ENCODE measurements at regions not wholly inside any gene's neighbourhood (a gene's known extent, or its start where the extent isn't known, plus 50 kb on each side); places are given as distances from the start of the nearest gene placed in this dataset.
"Not testable (repeated sequence)": the region's sequence is repeated elsewhere in the genome, so short reads cannot be mapped to it uniquely, and the experiment has no call there.

GRCh38 chr9:108762348-108763055 is 93.3 kb downstream of the ACTL7B start:
- DNase-seq: no peak

- peak; percentile 23 for DNase-seq
Measured at GRCh38 chr9:108761655-108762347, 94.0 kb downstream of the ACTL7B start.

- no peak for DNase-seq
Measured at GRCh38 chr9:108760841-108761240, 94.9 kb downstream of the ACTL7B start.

GRCh38 chr9:108759835-108760234 is 96.0 kb downstream of the ACTL7B start:
- no peak for DNase-seq

- no peak for DNase-seq
Measured at GRCh38 chr9:108759399-108759798, 96.4 kb downstream of the ACTL7B start.

GRCh38 chr9:108756746-108757490 is 98.9 kb downstream of the ACTL7B start:
- DNase-seq: no peak

- no peak for DNase-seq
Measured at GRCh38 chr9:108755979-108756378, 99.8 kb downstream of the ACTL7B start.

GRCh38 chr9:108751369-108751768 is 104.4 kb downstream of the ACTL7B start:
- DNase-seq: no peak

- DNase-seq: no peak
Measured at GRCh38 chr9:108750661-108751215, 105.0 kb downstream of the ACTL7B start.

- DNase-seq: no peak
Measured at GRCh38 chr9:108748776-108749175, 107.0 kb downstream of the ACTL7B start.

GRCh38 chr9:108746864-108747263 is 108.9 kb downstream of the ACTL7B start:
- no peak for DNase-seq

- DNase-seq: no peak
Measured at GRCh38 chr9:108746001-108746400, 109.8 kb downstream of the ACTL7B start.

- no peak for DNase-seq
Measured at GRCh38 chr9:108744641-108745040, 111.1 kb downstream of the ACTL7B start.

- no peak for DNase-seq
Measured at GRCh38 chr9:108743901-108744371, 111.8 kb downstream of the ACTL7B start.

GRCh38 chr9:108743416-108743815 is 112.4 kb downstream of the ACTL7B start:
- DNase-seq: no peak

GRCh38 chr9:108742191-108742590 is 113.6 kb downstream of the ACTL7B start:
- DNase-seq: no peak

- not testable (repeated sequence) for DNase-seq
Measured at GRCh38 chr9:108731292-108731691, 124.5 kb downstream of the ACTL7B start.

GRCh38 chr9:108727580-108728111 is 128.1 kb downstream of the ACTL7B start:
- no peak for DNase-seq

GRCh38 chr9:108724652-108725051 is 131.1 kb downstream of the ACTL7B start:
- no peak for DNase-seq

- DNase-seq: no peak
Measured at GRCh38 chr9:108724122-108724521, 131.7 kb downstream of the ACTL7B start.

GRCh38 chr9:108722396-108722795 is 133.4 kb downstream of the ACTL7B start:
- no peak for DNase-seq

- DNase-seq: no peak
Measured at GRCh38 chr9:108720191-108720642, 135.6 kb downstream of the ACTL7B start.

GRCh38 chr9:108710424-108710823 is 145.4 kb downstream of the ACTL7B start:
- no peak for DNase-seq

Data from CD4-positive, alpha-beta T cell treated with Interleukin-21 for 1 hour (primary cell).